ENCODE measurements at regions not wholly inside any gene's neighbourhood (a gene's known extent, or its start where the extent isn't known, plus 50 kb on each side); places are given as distances from the start of the nearest gene placed in this dataset.

- no peaks in the 10 kb centered on the region for H3K79me2 ChIP-seq (replicated peaks; ENCODE audit: insufficient read depth)
- 0 out of 2 replicates have a peak overlapping the region, but pooled peaks have one; percentile 0 for H2AFZ ChIP-seq
- no peak overlapping the region for H3K27ac Mint-ChIP-seq
- ATAC-seq (peak; percentile 27; the same call in 2 of the 3 replicates), DNase-seq (ENCODE audit: low spot score) (no peak)
- no peaks in the 10 kb centered on the region for H3K9me3 Mint-ChIP-seq
- peaks cover 4% of the 10 kb centered on the region; the same call in 1 of the 3 replicates for H3K36me3 Mint-ChIP-seq (ENCODE audit: low read depth)
- H3K27ac ChIP-seq (ENCODE audit: low read depth): no peak overlapping the region
- H3K27me3 ChIP-seq (ENCODE audit: insufficient read depth): no peaks in the 10 kb centered on the region
- H3K9me2 ChIP-seq (ENCODE audit: insufficient read depth): no peaks in the 10 kb centered on the region
- no peak for TF ChIP-seq CREB1 (CRISPR knock-in tag; IDR thresholded peaks at IDR 0.05; ENCODE audit: low read depth)
- no peak for TF ChIP-seq STAT1 (IDR thresholded peaks at IDR 0.05; ENCODE audit: unreplicated experiment)
- H3K4me3 ChIP-seq: no peak overlapping the region
- no peaks in the 10 kb centered on the region for H3F3A ChIP-seq (replicated peaks; ENCODE audit: low read depth)
- H3K4me1 Mint-ChIP-seq: peaks cover 35% of the 10 kb centered on the region
- peaks cover 28% of the 10 kb centered on the region for H3K4me1 ChIP-seq (ENCODE audit: insufficient read depth)
- no peak overlapping the region for H3K4me2 ChIP-seq
- H4K20me1 ChIP-seq (replicated peaks; ENCODE audit: insufficient read depth): no peaks in the 10 kb centered on the region
- H3K4me3 Mint-ChIP-seq: no peak overlapping the region
- H3K27me3 Mint-ChIP-seq (ENCODE audit: insufficient read depth, low read depth, poor library complexity): no peaks in the 10 kb centered on the region
- H3K36me3 ChIP-seq (ENCODE audit: insufficient read depth): no peaks in the 10 kb centered on the region
Observed at GRCh38 chr3:106399761-106400160, 530.9 kb upstream of the CBLB start.

- Mint-ChIP-seq H3K36me3 (ENCODE audit: low read depth) (no peaks in the 10 kb centered on the region), H3K4me3 (no peak overlapping the region), H3K4me1 (peaks cover 24% of the 10 kb centered on the region), H3K27ac (no peak overlapping the region), H3K9me3 (no peaks in the 10 kb centered on the region), H3K27me3 (ENCODE audit: insufficient read depth, low read depth, poor library complexity) (no peaks in the 10 kb centered on the region)
- no peaks in the 10 kb centered on the region for H3F3A ChIP-seq (replicated peaks; ENCODE audit: low read depth)
- no peak overlapping the region for H2AFZ ChIP-seq
- no peak overlapping the region for H3K27ac ChIP-seq (ENCODE audit: low read depth)
- no peaks in the 10 kb centered on the region for H4K20me1 ChIP-seq (replicated peaks; ENCODE audit: insufficient read depth)
- peaks cover 21% of the 10 kb centered on the region for H3K4me1 ChIP-seq (ENCODE audit: insufficient read depth)
- ATAC-seq: no peak
- H3K79me2 ChIP-seq (replicated peaks; ENCODE audit: insufficient read depth): no peaks in the 10 kb centered on the region
- H3K27me3 ChIP-seq (ENCODE audit: insufficient read depth): no peaks in the 10 kb centered on the region
- no peaks in the 10 kb centered on the region for H3K36me3 ChIP-seq (ENCODE audit: insufficient read depth)
- no peak overlapping the region for H3K4me2 ChIP-seq
- DNase-seq (ENCODE audit: low spot score): no peak
- H3K9me2 ChIP-seq (ENCODE audit: insufficient read depth): no peaks in the 10 kb centered on the region
- H3K4me3 ChIP-seq: no peak overlapping the region
- TF ChIP-seq REST (IDR thresholded peaks at IDR 0.05; ENCODE audit: unreplicated experiment): no peak
- no peak for TF ChIP-seq ZNF462 (CRISPR knock-in tag; IDR thresholded peaks at IDR 0.05)
- TF ChIP-seq CREB1 (CRISPR knock-in tag; IDR thresholded peaks at IDR 0.05; ENCODE audit: low read depth): no peak
- TF ChIP-seq ETS1 (IDR thresholded peaks at IDR 0.05): no peak
- no peak for TF ChIP-seq ZNF114 (CRISPR knock-in tag; IDR thresholded peaks at IDR 0.05)
- TF ChIP-seq STAT1 (IDR thresholded peaks at IDR 0.05; ENCODE audit: unreplicated experiment): no peak
- no peak for TF ChIP-seq POLR2AphosphoS5 (IDR thresholded peaks at IDR 0.05; ENCODE audit: low read depth)
Observed at GRCh38 chr3:106401666-106402490, 533.1 kb upstream of the CBLB start.

All from GM23338 (cell line).